HEK293 (cell line): ENCODE measurements at regions not wholly inside any gene's neighbourhood (a gene's known extent, or its start where the extent isn't known, plus 50 kb on each side); places are given as distances from the start of the nearest gene placed in this dataset.

ENCODE experiments used
- CTCF ChIA-PET: fragments of 350-600 bp; formaldehyde crosslinking; extraction: SDS; loops from one replicate; lab custom pipeline; 2021; ENCODE audit warnings: antibody characterized with exemption; lab: Yijun Ruan, JAX
- POLR2A ChIA-PET: fragments of 300-600 bp; formaldehyde crosslinking; extraction: SDS; loops from one replicate; lab custom pipeline; 2020; ENCODE audit warnings: antibody characterized with exemption, inconsistent platforms; lab: Yijun Ruan, JAX
- H3K27ac ChIP-seq: fragments of 200-500 bp; sonication (Bioruptor generic); 2 replicates; pipeline ENCODE4 v1.5.1; 2014; ENCODE audit warnings: low read depth, low read length, control low read depth, inconsistent platforms; ENCODE audit errors: extremely low read depth
- H3K36me3 ChIP-seq, 2 experiments: fragments of 200-500 bp in 1 of 2; sonication (Bioruptor generic) in 1 of 2; 1 replicate in 1 of 2; 2 replicates in 1 of 2; pipeline ENCODE4 v1.5.1; 2014 to 2017; ENCODE audit warnings: inconsistent platforms in 2 of 2, low read length in 2 of 2; ENCODE audit not compliant: control insufficient read depth in 2 of 2, insufficient read depth in 1 of 2
- H3K4me1 ChIP-seq: fragments of 200-500 bp; sonication (Bioruptor generic); 2 replicates; pipeline ENCODE4 v1.5.1; 2014; ENCODE audit warnings: mild to moderate bottlenecking, low read length, inconsistent platforms; ENCODE audit not compliant: control insufficient read depth, insufficient read depth
- H3K4me3 ChIP-seq: 2 replicates; pipeline ENCODE4 v1.5.1; 2011; ENCODE audit warnings: low read depth, mild to moderate bottlenecking, control low read depth, low read length, moderate library complexity
- H3K9me3 ChIP-seq: fragments of 200-500 bp; sonication (Bioruptor generic); 2 replicates; pipeline ENCODE4 v1.5.1; 2014; ENCODE audit warnings: low read depth, low read length, inconsistent platforms; ENCODE audit not compliant: control insufficient read depth, insufficient read depth
- KLF16 ChIP-seq: fragments of 450-650 bp; formaldehyde crosslinking; IDR thresholded peaks from 2 replicates; pipeline ENCODE4 v1.5.1; 2017; ENCODE audit warnings: missing biosample characterization, missing genetic modification characterization
- OVOL3 ChIP-seq: fragments of 450-650 bp; formaldehyde crosslinking; IDR thresholded peaks from 2 replicates; pipeline ENCODE4 v1.5.1; 2016; ENCODE audit warnings: missing biosample characterization, missing genetic modification characterization
- SALL2 ChIP-seq: fragments of 450-650 bp; formaldehyde crosslinking; IDR thresholded peaks from 2 replicates; pipeline ENCODE4 v1.5.0; 2017; ENCODE audit warnings: missing biosample characterization, mild to moderate bottlenecking, missing genetic modification characterization, borderline replicate concordance
- SP2 ChIP-seq: fragments of 450-650 bp; formaldehyde crosslinking; IDR thresholded peaks from 2 replicates; pipeline ENCODE4 v1.5.1; 2016; ENCODE audit warnings: missing biosample characterization, missing genetic modification characterization
- ZBTB1 ChIP-seq: fragments of 450-650 bp; formaldehyde crosslinking; IDR thresholded peaks from 2 replicates; pipeline ENCODE4 v1.5.1; 2016; ENCODE audit warnings: missing biosample characterization, missing genetic modification characterization
- ZBTB48 ChIP-seq: fragments of 450-650 bp; formaldehyde crosslinking; IDR thresholded peaks from 2 replicates; pipeline ENCODE4 v1.5.1; 2016; ENCODE audit warnings: missing biosample characterization, missing genetic modification characterization
- ZNF114 ChIP-seq: fragments of 450-650 bp; formaldehyde crosslinking; IDR thresholded peaks from 2 replicates; pipeline ENCODE4 v1.5.0; 2017; ENCODE audit warnings: missing biosample characterization, missing genetic modification characterization
- ZNF169 ChIP-seq: fragments of 450-650 bp; formaldehyde crosslinking; IDR thresholded peaks from 2 replicates; pipeline ENCODE4 v1.5.1; 2016; ENCODE audit warnings: missing biosample characterization, missing genetic modification characterization
- ZNF223 ChIP-seq: fragments of 450-650 bp; formaldehyde crosslinking; IDR thresholded peaks from 2 replicates; pipeline ENCODE4 v1.5.1; 2016; ENCODE audit warnings: missing biosample characterization, missing genetic modification characterization
- ZNF266 ChIP-seq: fragments of 450-650 bp; formaldehyde crosslinking; IDR thresholded peaks from 2 replicates; pipeline ENCODE4 v1.5.1; 2016; ENCODE audit warnings: missing biosample characterization, missing genetic modification characterization, low read depth
- ZNF311 ChIP-seq: fragments of 450-650 bp; formaldehyde crosslinking; IDR thresholded peaks from 2 replicates; pipeline ENCODE4 v1.5.1; 2017; ENCODE audit warnings: missing biosample characterization, missing genetic modification characterization, borderline replicate concordance
- ZNF350 ChIP-seq: fragments of 450-650 bp; formaldehyde crosslinking; IDR thresholded peaks from 2 replicates; pipeline ENCODE4 v1.5.0; 2017; ENCODE audit warnings: missing biosample characterization, mild to moderate bottlenecking, missing genetic modification characterization
- ZNF530 ChIP-seq: fragments of 450-650 bp; formaldehyde crosslinking; IDR thresholded peaks from 2 replicates; pipeline ENCODE4 v1.5.1; 2016; ENCODE audit warnings: low read depth, missing biosample characterization, missing genetic modification characterization
- ZNF555 ChIP-seq: fragments of 450-650 bp; formaldehyde crosslinking; conservative IDR thresholded peaks from 2 replicates; pipeline ENCODE4 v1.5.1; 2017; ENCODE audit warnings: missing biosample characterization, mild to moderate bottlenecking, missing genetic modification characterization, inconsistent platforms
- ZNF558 ChIP-seq: fragments of 450-650 bp; formaldehyde crosslinking; IDR thresholded peaks from 2 replicates; pipeline ENCODE4 v1.5.1; 2016; ENCODE audit warnings: missing biosample characterization, missing genetic modification characterization
- ZNF571 ChIP-seq: fragments of 450-650 bp; formaldehyde crosslinking; IDR thresholded peaks from 2 replicates; pipeline ENCODE4 v1.5.0; 2017; ENCODE audit warnings: missing biosample characterization, missing genetic modification characterization
- ZNF654 ChIP-seq: fragments of 450-650 bp; formaldehyde crosslinking; IDR thresholded peaks from 2 replicates; pipeline ENCODE4 v1.5.1; 2016; ENCODE audit warnings: low read depth, missing biosample characterization, missing genetic modification characterization
- ZNF660 ChIP-seq: fragments of 450-650 bp; IDR thresholded peaks from 2 replicates; pipeline ENCODE4 v1.5.1; 2018; ENCODE audit warnings: missing biosample characterization, mild to moderate bottlenecking, missing genetic modification characterization
- ZNF777 ChIP-seq: fragments of 450-650 bp; formaldehyde crosslinking; IDR thresholded peaks from 2 replicates; pipeline ENCODE4 v1.5.1; 2017; ENCODE audit warnings: missing biosample characterization, missing genetic modification characterization, borderline replicate concordance
- TF ChIP-seq, protein P1 (sequence below): fragments of 450-650 bp; formaldehyde crosslinking; IDR thresholded peaks from 2 replicates; pipeline ENCODE4 v1.5.1; 2016; ENCODE audit warnings: missing biosample characterization, missing genetic modification characterization
- TF ChIP-seq, protein P2 (sequence below): fragments of 450-650 bp; formaldehyde crosslinking; IDR thresholded peaks from 2 replicates; pipeline ENCODE4 v1.5.1; 2016; ENCODE audit warnings: missing biosample characterization, missing genetic modification characterization
- TF ChIP-seq, protein P3 (sequence below): fragments of 450-650 bp; formaldehyde crosslinking; IDR thresholded peaks from 2 replicates; pipeline ENCODE4 v1.5.1; 2016; ENCODE audit warnings: missing biosample characterization, missing genetic modification characterization

DNA sequence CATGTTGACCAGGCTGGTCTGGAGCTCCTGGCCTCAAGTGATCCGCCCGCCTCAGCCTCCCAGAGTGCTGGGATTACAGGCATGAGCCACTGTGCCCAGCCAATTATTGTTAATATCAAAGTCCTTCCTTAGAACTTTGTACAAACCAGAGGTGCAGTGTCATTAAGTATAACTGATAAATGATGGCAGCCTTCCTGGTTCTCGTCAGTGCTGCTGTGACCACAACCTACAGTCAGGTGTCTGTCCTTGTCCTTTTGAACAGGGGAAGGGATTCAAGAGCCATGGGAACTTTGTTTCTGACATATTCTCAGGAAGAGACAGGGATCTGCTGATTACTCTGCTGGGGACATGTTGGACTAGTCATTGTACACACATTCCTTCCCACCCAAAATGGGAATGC is 103.2 kb upstream of the TIAM2 start:
- H3K36me3 ChIP-seq = no peaks in the 10 kb centered on the region
- no peak overlapping the region for H3K4me3 ChIP-seq
- TF ChIP-seq, protein P1, sequence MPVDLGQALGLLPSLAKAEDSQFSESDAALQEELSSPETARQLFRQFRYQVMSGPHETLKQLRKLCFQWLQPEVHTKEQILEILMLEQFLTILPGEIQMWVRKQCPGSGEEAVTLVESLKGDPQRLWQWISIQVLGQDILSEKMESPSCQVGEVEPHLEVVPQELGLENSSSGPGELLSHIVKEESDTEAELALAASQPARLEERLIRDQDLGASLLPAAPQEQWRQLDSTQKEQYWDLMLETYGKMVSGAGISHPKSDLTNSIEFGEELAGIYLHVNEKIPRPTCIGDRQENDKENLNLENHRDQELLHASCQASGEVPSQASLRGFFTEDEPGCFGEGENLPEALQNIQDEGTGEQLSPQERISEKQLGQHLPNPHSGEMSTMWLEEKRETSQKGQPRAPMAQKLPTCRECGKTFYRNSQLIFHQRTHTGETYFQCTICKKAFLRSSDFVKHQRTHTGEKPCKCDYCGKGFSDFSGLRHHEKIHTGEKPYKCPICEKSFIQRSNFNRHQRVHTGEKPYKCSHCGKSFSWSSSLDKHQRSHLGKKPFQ (tag by site-specific recombination) = no peak
- TF ChIP-seq SALL2 (tag by site-specific recombination) (no peak), ZNF223 (tag by site-specific recombination) (no peak), ZBTB48 (no peak), ZNF558 (no peak), ZNF266 (tag by site-specific recombination) (no peak), ZNF654 (tag by site-specific recombination) (no peak), ZNF530 (tag by site-specific recombination) (no peak), OVOL3 (tag by site-specific recombination) (no peak), ZNF169 (tag by site-specific recombination) (no peak), KLF16 (tag by site-specific recombination) (no peak), ZNF311 (tag by site-specific recombination) (no peak), ZNF571 (tag by site-specific recombination) (no peak), ZNF555 (tag by site-specific recombination) (no peak), SP2 (tag by site-specific recombination) (no peak), ZNF114 (tag by site-specific recombination) (no peak)
- TF ChIP-seq, protein P2, sequence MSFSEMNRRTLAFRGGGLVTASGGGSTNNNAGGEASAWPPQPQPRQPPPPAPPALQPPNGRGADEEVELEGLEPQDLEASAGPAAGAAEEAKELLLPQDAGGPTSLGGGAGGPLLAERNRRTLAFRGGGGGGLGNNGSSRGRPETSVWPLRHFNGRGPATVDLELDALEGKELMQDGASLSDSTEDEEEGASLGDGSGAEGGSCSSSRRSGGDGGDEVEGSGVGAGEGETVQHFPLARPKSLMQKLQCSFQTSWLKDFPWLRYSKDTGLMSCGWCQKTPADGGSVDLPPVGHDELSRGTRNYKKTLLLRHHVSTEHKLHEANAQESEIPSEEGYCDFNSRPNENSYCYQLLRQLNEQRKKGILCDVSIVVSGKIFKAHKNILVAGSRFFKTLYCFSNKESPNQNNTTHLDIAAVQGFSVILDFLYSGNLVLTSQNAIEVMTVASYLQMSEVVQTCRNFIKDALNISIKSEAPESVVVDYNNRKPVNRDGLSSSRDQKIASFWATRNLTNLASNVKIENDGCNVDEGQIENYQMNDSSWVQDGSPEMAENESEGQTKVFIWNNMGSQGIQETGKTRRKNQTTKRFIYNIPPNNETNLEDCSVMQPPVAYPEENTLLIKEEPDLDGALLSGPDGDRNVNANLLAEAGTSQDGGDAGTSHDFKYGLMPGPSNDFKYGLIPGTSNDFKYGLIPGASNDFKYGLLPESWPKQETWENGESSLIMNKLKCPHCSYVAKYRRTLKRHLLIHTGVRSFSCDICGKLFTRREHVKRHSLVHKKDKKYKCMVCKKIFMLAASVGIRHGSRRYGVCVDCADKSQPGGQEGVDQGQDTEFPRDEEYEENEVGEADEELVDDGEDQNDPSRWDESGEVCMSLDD (tag by site-specific recombination) = no peak
- TF ChIP-seq, all 188 proteins: peak for 0
- H3K4me1 ChIP-seq = no peaks in the 10 kb centered on the region
- POLR2A ChIA-PET = no interaction called here
- CTCF ChIA-PET = interaction anchor here (0.6 kb wide), 1 partner anchor 16 kb away, joined by 4 read pairs; no protein-coding TSS in a partner anchor
- no peak overlapping the region for H3K27ac ChIP-seq
- no peaks in the 10 kb centered on the region for H3K9me3 ChIP-seq

DNA sequence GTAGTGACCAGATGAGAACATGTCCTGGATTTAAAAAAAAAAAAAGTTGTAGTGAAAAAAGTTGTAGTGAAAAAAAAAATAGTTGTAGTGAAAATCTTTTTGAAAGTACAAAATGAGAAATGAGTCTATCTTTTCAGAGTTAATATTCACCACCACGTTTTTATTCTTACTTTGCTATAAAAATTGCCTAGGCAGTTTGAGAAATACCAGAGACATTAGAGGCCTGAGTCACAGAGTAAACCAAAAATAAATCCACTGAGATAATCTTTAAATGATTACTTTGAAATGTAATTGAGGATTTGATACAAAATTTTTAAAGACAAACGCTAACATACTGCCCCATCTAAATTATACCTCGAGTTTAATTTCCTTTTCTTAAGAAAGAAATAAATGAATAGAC is 101.2 kb upstream of the TIAM2 start:
- ChIA-PET CTCF (interaction anchor here (1.3 kb wide), 1 partner anchor 220 kb away, joined by 4 read pairs; no protein-coding TSS in a partner anchor), POLR2A (no interaction called here)
- no peak overlapping the region for H3K4me3 ChIP-seq
- H3K27ac ChIP-seq = no peak overlapping the region
- no peaks in the 10 kb centered on the region for H3K4me1 ChIP-seq
- no peaks in the 10 kb centered on the region for H3K36me3 ChIP-seq
- H3K9me3 ChIP-seq = no peaks in the 10 kb centered on the region
- no peak for TF ChIP-seq ZNF660 (tag by site-specific recombination)
- TF ChIP-seq, protein P3, sequence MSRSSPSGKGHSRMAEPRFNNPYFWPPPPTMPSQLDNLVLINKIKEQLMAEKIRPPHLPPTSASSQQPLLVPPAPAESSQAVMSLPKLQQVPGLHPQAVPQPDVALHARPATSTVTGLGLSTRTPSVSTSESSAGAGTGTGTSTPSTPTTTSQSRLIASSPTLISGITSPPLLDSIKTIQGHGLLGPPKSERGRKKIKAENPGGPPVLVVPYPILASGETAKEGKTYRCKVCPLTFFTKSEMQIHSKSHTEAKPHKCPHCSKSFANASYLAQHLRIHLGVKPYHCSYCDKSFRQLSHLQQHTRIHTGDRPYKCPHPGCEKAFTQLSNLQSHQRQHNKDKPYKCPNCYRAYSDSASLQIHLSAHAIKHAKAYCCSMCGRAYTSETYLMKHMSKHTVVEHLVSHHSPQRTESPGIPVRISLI = 0 out of 2 replicates have a peak, but pooled peaks have one; percentile 16
- no peak for TF ChIP-seq ZBTB1 (tag by site-specific recombination)
- no peak for TF ChIP-seq ZNF777 (tag by site-specific recombination)
- TF ChIP-seq ZNF350 (tag by site-specific recombination) = no peak
